Neural cell (in vitro differentiated cells): ENCODE measurements at regions not wholly inside any gene's neighbourhood (a gene's known extent, or its start where the extent isn't known, plus 50 kb on each side); places are given as distances from the start of the nearest gene placed in this dataset.

Experiments used
- H2AFZ ChIP-seq: fragments of 200-600, 300-800 bp; sonication (generic), shearing (Covaris generic); 2 replicates; pipeline ENCODE4 v1.6.0; 2014; ENCODE audit warnings: low read depth, mild to moderate bottlenecking, antibody characterized with exemption, low read length, moderate library complexity
- H3F3A ChIP-seq: fragments of 200-600 bp; shearing (Covaris generic); 2 replicates; pipeline ENCODE4 v1.6.1; 2016; ENCODE audit warnings: mild to moderate bottlenecking, moderate library complexity, mixed read lengths, antibody characterized with exemption, low read length; ENCODE audit not compliant: insufficient read depth, poor library complexity, severe bottlenecking
- H3K27ac ChIP-seq: fragments of 200-600, 300-800 bp; sonication (generic), shearing (Covaris generic); 2 replicates; pipeline ENCODE4 v1.5.1; 2014; ENCODE audit warnings: mild to moderate bottlenecking, low read length, moderate library complexity
- H3K27me3 ChIP-seq: fragments of 300-800, 200-600 bp; sonication (generic), shearing (Covaris generic); 2 replicates; pipeline ENCODE4 v1.6.0; 2014; ENCODE audit warnings: mild to moderate bottlenecking, low read depth, low read length, moderate library complexity; ENCODE audit not compliant: insufficient read depth
- H3K36me3 ChIP-seq: fragments of 300-800, 200-600 bp; sonication (generic), shearing (Covaris generic); 2 replicates; pipeline ENCODE4 v1.5.1; 2014; ENCODE audit warnings: mild to moderate bottlenecking, antibody characterized with exemption, low read length, moderate library complexity; ENCODE audit not compliant: insufficient read depth
- H3K4me2 ChIP-seq: fragments of 300-800, 200-600 bp; sonication (generic), shearing (Covaris generic); 2 replicates; pipeline ENCODE4 v1.6.0; 2014; ENCODE audit warnings: mild to moderate bottlenecking, low read length
- H3K4me3 ChIP-seq: fragments of 300-800, 200-600 bp; sonication (generic), shearing (Covaris generic); 2 replicates; pipeline ENCODE4 v1.5.1; 2014; ENCODE audit warnings: mild to moderate bottlenecking, low read length, moderate library complexity
- H3K79me2 ChIP-seq: fragments of 200-600 bp; shearing (Covaris generic); replicated peaks from 2 replicates; pipeline ENCODE4 v1.6.0; 2014; ENCODE audit warnings: mild to moderate bottlenecking, low read length, moderate library complexity; ENCODE audit not compliant: insufficient read depth
- H3K9ac ChIP-seq: fragments of 300-800, 200-600 bp; sonication (generic), shearing (Covaris generic); 2 replicates; pipeline ENCODE4 v1.6.1; 2016; ENCODE audit warnings: mild to moderate bottlenecking, low read length, mixed read lengths
- H3K9me2 ChIP-seq: fragments of 200-600 bp; shearing (Covaris generic); 2 replicates; pipeline ENCODE4 v1.6.1; 2016; ENCODE audit warnings: mild to moderate bottlenecking, low read length, mixed read lengths; ENCODE audit not compliant: insufficient read depth
- H3K9me3 ChIP-seq: fragments of 200-600, 300-800 bp; sonication (generic), shearing (Covaris generic); 2 replicates; pipeline ENCODE4 v1.6.1; 2016; ENCODE audit warnings: mild to moderate bottlenecking, mixed run types, low read length, moderate library complexity, mixed read lengths
- H4K20me1 ChIP-seq: fragments of 200-600 bp; shearing (Covaris generic); 2 replicates; pipeline ENCODE4 v1.6.1; 2016; ENCODE audit warnings: mild to moderate bottlenecking, mixed run types; ENCODE audit not compliant: insufficient read depth
- EP300 ChIP-seq: fragments of 450-650 bp; conservative IDR thresholded peaks from 2 replicates; pipeline ENCODE4 v1.6.1; 2014; ENCODE audit warnings: antibody characterized with exemption, mild to moderate bottlenecking, moderate library complexity; ENCODE audit not compliant: poor library complexity, severe bottlenecking
- EZH2 ChIP-seq: fragments of 200-600, 300-800 bp; shearing (Covaris generic), sonication (generic); IDR thresholded peaks from 2 replicates; pipeline ENCODE4 v1.6.1; 2014; ENCODE audit warnings: antibody characterized with exemption, low read length, borderline replicate concordance, mild to moderate bottlenecking; ENCODE audit not compliant: insufficient read depth, poor library complexity, severe bottlenecking
- MXI1 ChIP-seq: fragments of 450-650 bp; conservative IDR thresholded peaks from 2 replicates; pipeline ENCODE4 v1.6.1; 2014; ENCODE audit warnings: antibody characterized with exemption, mild to moderate bottlenecking; ENCODE audit not compliant: poor library complexity, severe bottlenecking
- POLR2AphosphoS5 ChIP-seq: IDR thresholded peaks from 2 replicates; pipeline ENCODE4 v1.6.1; 2012
- RAD21 ChIP-seq: fragments of 450-650 bp; conservative IDR thresholded peaks from 2 replicates; pipeline ENCODE4 v1.6.1; 2014; ENCODE audit warnings: antibody characterized with exemption, mild to moderate bottlenecking, moderate library complexity
- SMC3 ChIP-seq: fragments of 450-650 bp; conservative IDR thresholded peaks from 2 replicates; pipeline ENCODE4 v1.6.1; 2014; ENCODE audit warnings: antibody characterized with exemption, mild to moderate bottlenecking, moderate library complexity; ENCODE audit not compliant: poor library complexity
- TAF1 ChIP-seq: IDR thresholded peaks from 2 replicates; pipeline ENCODE4 v1.6.1; 2012; ENCODE audit warnings: low read depth
- TF ChIP-seq, protein P1 (sequence below): IDR thresholded peaks from 2 replicates; pipeline ENCODE4 v1.6.1; 2012; ENCODE audit warnings: borderline replicate concordance
- TF ChIP-seq, protein P2 (sequence below): fragments of 450-650 bp; IDR thresholded peaks from 2 replicates; pipeline ENCODE4 v1.5.1; 2014; ENCODE audit warnings: antibody characterized with exemption, mild to moderate bottlenecking, moderate library complexity; ENCODE audit not compliant: poor library complexity, severe bottlenecking

DNA sequence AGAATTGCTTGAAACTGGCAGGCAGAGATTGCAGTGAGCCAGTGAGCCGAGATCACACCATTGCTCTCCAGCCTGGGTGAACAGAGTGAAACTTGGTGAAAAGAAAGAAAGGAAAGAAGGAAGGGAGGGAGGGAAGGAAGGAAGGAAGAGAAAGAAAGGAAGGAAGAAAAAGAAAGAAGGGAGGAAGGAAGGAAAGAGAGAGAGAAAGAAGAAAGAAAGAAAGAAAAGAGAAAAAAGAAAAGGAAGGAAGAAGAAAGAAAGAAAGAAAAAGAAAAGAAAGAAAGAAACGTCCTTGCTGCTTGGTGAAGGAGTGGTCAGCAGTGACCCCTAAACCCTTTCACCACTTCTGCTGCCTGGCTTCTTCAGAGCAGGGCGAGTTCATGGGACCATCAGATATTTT lies 147.1 kb upstream of the MYO3A start:
- H3K4me2 ChIP-seq = no peak overlapping the region
- no peak overlapping the region for H3K9ac ChIP-seq
- no peak overlapping the region for H3K27ac ChIP-seq
- no peaks in the 10 kb centered on the region for H3K9me2 ChIP-seq
- H3K36me3 ChIP-seq = no peaks in the 10 kb centered on the region
- H4K20me1 ChIP-seq = no peaks in the 10 kb centered on the region
- H3K4me3 ChIP-seq = no peak overlapping the region
- H3F3A ChIP-seq = no peaks in the 10 kb centered on the region
- H3K9me3 ChIP-seq = no peaks in the 10 kb centered on the region
- no peak overlapping the region for H2AFZ ChIP-seq
- TF ChIP-seq POLR2AphosphoS5 (no peak), EZH2 (no peak), EP300 (no peak), RAD21 (no peak), SMC3 (no peak), TAF1 (no peak), MXI1 (no peak)
- TF ChIP-seq, protein P1, sequence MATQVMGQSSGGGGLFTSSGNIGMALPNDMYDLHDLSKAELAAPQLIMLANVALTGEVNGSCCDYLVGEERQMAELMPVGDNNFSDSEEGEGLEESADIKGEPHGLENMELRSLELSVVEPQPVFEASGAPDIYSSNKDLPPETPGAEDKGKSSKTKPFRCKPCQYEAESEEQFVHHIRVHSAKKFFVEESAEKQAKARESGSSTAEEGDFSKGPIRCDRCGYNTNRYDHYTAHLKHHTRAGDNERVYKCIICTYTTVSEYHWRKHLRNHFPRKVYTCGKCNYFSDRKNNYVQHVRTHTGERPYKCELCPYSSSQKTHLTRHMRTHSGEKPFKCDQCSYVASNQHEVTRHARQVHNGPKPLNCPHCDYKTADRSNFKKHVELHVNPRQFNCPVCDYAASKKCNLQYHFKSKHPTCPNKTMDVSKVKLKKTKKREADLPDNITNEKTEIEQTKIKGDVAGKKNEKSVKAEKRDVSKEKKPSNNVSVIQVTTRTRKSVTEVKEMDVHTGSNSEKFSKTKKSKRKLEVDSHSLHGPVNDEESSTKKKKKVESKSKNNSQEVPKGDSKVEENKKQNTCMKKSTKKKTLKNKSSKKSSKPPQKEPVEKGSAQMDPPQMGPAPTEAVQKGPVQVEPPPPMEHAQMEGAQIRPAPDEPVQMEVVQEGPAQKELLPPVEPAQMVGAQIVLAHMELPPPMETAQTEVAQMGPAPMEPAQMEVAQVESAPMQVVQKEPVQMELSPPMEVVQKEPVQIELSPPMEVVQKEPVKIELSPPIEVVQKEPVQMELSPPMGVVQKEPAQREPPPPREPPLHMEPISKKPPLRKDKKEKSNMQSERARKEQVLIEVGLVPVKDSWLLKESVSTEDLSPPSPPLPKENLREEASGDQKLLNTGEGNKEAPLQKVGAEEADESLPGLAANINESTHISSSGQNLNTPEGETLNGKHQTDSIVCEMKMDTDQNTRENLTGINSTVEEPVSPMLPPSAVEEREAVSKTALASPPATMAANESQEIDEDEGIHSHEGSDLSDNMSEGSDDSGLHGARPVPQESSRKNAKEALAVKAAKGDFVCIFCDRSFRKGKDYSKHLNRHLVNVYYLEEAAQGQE = no peak
- TF ChIP-seq, protein P2, sequence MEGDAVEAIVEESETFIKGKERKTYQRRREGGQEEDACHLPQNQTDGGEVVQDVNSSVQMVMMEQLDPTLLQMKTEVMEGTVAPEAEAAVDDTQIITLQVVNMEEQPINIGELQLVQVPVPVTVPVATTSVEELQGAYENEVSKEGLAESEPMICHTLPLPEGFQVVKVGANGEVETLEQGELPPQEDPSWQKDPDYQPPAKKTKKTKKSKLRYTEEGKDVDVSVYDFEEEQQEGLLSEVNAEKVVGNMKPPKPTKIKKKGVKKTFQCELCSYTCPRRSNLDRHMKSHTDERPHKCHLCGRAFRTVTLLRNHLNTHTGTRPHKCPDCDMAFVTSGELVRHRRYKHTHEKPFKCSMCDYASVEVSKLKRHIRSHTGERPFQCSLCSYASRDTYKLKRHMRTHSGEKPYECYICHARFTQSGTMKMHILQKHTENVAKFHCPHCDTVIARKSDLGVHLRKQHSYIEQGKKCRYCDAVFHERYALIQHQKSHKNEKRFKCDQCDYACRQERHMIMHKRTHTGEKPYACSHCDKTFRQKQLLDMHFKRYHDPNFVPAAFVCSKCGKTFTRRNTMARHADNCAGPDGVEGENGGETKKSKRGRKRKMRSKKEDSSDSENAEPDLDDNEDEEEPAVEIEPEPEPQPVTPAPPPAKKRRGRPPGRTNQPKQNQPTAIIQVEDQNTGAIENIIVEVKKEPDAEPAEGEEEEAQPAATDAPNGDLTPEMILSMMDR = no peak
- no peaks in the 10 kb centered on the region for H3K27me3 ChIP-seq
- H3K79me2 ChIP-seq = no peaks in the 10 kb centered on the region

- TF ChIP-seq EP300 (no peak), MXI1 (no peak), POLR2AphosphoS5 (no peak), SMC3 (no peak), TAF1 (no peak), EZH2 (no peak), RAD21 (no peak)
- TF ChIP-seq, protein P1 = no peak
- TF ChIP-seq, protein P2 = no peak
- Histone ChIP-seq H3K9me3 (no peaks in the 10 kb centered on the region), H3K36me3 (no peaks in the 10 kb centered on the region), H3K79me2 (no peaks in the 10 kb centered on the region), H3K9me2 (no peaks in the 10 kb centered on the region), H3K27me3 (no peaks in the 10 kb centered on the region), H2AFZ (no peak overlapping the region), H3K9ac (no peak overlapping the region), H3F3A (no peaks in the 10 kb centered on the region), H3K4me3 (no peak overlapping the region), H4K20me1 (no peaks in the 10 kb centered on the region), H3K27ac (no peak overlapping the region), H3K4me2 (no peak overlapping the region)
Observed at GRCh38 chr10:25797888-25798429, 136.1 kb upstream of the MYO3A start.
